Gastroesophageal sphincter (tissue), 2 donors: ENCODE measurements at regions not wholly inside any gene's neighbourhood (a gene's known extent, or its start where the extent isn't known, plus 50 kb on each side); places are given as distances from the start of the nearest gene placed in this dataset.

ENCODE experiments used
- EP300 ChIP-seq: sonication (generic); formaldehyde crosslinking; IDR thresholded peaks from one replicate; pipeline ENCODE4 v1.6.1; 2017; ENCODE audit warnings: antibody characterized with exemption, mild to moderate bottlenecking
- POLR2A ChIP-seq, 2 donors: fragments of 450-650 bp; IDR thresholded peaks; one replicate each; pipeline ENCODE4 v1.6.1; 2017; ENCODE audit warnings: antibody characterized with exemption in 2 of 2, mild to moderate bottlenecking in 2 of 2, moderate library complexity in 1 of 2
- POLR2AphosphoS5 ChIP-seq: sonication (generic); formaldehyde crosslinking; IDR thresholded peaks from one replicate; pipeline ENCODE4 v1.6.1; 2017; ENCODE audit warnings: antibody characterized with exemption

GRCh38 chrX:73930300-73930699, 77.8 kb upstream of the XIST start:
- no peak for TF ChIP-seq POLR2AphosphoS5
- TF ChIP-seq POLR2A (IDR thresholded peaks at IDR 0.05) = no peak
- no peak for TF ChIP-seq EP300
